Hepatocyte (in vitro differentiated cells): ENCODE measurements at regions not wholly inside any gene's neighbourhood (a gene's known extent, or its start where the extent isn't known, plus 50 kb on each side); places are given as distances from the start of the nearest gene placed in this dataset.

Experiments
- CTCF ChIP-seq: fragments of 200-600 bp; sonication (generic); IDR thresholded peaks from 2 replicates; pipeline ENCODE4 v1.5.1; 2016; ENCODE audit warnings: antibody characterized with exemption, mild to moderate bottlenecking; ENCODE audit not compliant: poor library complexity
- EZH2 ChIP-seq: fragments of 200-600 bp; sonication (generic); IDR thresholded peaks from 2 replicates; pipeline ENCODE4 v1.6.1; 2016; ENCODE audit warnings: antibody characterized with exemption, mild to moderate bottlenecking, borderline replicate concordance
- EZH2phosphoT487 ChIP-seq: fragments of 200-600 bp; sonication (generic); IDR thresholded peaks from one replicate; pipeline ENCODE4 v1.6.1; 2018; ENCODE audit warnings: antibody characterized with exemption, mild to moderate bottlenecking, low read depth, moderate library complexity; ENCODE audit not compliant: unreplicated experiment, severe bottlenecking

- no peak for TF ChIP-seq EZH2
- no peak for TF ChIP-seq CTCF
- TF ChIP-seq EZH2phosphoT487, result no peak
These were observed 119.4 kb downstream of the TMEM18 start for GRCh38 chr2:557635-558301.
